Ureter (tissue), 1 donor: ENCODE measurements at regions not wholly inside any gene's neighbourhood (a gene's known extent, or its start where the extent isn't known, plus 50 kb on each side); places are given as distances from the start of the nearest gene placed in this dataset.
"Not testable (repeated sequence)": the region's sequence is repeated elsewhere in the genome, so short reads cannot be mapped to it uniquely, and the experiment has no call there.

Source experiments
- DNase-seq: peaks from one replicate; pipeline ENCODE4 v3.0.0-alpha.2; 2020; ENCODE audit warnings: low spot score
- donor health status: DM: yes; HTN: yes; CAD: no.

- no peak for DNase-seq
These were observed 931.5 kb upstream of the EYS start for GRCh38 chr6:66638518-66638917.

DNA sequence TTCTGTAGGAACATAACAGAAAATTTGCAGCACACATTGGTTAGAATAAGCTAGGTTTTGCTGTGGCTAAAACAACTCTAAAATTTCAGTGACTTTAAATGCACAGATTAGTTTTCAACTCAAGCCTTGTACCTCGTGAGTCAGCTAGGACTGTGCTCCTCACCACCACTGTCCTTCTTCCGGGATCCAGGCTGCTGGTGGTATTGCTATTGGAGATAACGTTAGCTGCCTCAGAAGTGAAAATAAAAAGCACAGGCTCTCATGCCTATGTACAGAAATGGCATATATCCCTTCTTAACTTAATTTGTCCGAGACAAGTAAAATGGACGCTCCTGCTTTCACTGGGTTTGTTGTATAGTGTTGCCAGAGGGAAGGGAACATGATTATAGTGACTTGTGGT lies 931.1 kb upstream of the EYS start:
- DNase-seq: no peak

GRCh38 chr6:66628917-66629316 lies 921.9 kb upstream of the EYS start:
- no peak for DNase-seq

DNA sequence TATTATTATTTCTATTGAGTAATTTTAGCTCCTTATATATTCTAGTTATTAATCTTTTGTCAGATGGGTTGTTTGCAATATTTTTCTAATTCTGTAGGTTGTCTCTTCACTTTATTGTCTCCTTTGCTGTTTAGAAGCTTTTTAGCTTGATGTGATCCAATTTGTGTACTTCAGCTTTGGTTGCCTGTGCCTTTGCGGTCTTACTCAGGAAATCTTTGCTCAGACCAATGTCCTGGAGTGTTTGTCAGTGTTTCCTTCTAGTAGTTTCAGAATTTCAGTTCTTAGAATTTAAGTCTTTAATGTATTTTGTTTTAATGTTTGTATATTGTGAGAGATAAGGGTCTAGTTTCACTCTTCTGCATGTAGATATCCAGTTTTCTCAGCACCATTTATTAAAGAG lies 916.0 kb upstream of the EYS start:
- no peak for DNase-seq

DNA sequence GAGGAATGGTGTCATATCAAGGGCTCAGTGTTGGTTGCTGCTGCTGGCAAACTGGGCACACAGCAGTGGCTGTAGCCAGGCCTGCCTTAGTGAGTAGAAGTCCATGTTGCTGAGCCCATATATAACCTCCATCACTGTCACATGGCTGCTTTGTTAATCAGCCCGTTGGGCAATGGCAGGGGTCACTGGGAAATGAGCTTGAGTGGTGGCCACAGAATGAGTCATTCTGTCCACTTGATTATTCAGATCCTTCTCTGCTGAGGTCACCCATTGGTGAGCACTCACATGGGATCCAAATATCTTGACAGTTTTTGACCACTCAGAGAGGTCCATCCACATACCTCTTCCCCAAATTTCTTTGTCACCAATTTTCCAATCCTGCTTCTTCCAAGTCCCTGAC lies 898.9 kb upstream of the EYS start:
- DNase-seq: no peak

DNA sequence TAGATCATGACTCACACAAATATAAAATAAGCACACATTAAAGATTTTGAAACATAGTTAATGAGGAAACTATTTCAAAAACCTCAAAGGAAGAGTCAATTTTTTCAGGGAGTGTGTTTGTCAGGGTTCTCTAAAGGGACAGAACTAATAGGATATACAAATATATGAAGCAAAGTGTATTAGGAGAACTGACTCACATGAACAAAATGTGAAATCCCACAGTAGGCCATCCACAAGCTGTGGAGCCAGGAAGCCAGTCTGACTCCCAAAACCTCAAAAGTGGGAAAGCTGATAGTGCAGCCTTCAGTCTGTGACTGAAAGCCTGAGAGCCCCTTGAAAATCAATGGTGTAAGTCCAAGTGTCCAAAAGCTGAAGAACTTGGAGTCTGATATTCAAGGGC lies 898.0 kb upstream of the EYS start:
- no peak for DNase-seq

- DNase-seq: no peak
These were observed 892.5 kb upstream of the EYS start for GRCh38 chr6:66599541-66599940.

- no peak for DNase-seq
These were observed 871.3 kb upstream of the EYS start for GRCh38 chr6:66578362-66578761.

DNA sequence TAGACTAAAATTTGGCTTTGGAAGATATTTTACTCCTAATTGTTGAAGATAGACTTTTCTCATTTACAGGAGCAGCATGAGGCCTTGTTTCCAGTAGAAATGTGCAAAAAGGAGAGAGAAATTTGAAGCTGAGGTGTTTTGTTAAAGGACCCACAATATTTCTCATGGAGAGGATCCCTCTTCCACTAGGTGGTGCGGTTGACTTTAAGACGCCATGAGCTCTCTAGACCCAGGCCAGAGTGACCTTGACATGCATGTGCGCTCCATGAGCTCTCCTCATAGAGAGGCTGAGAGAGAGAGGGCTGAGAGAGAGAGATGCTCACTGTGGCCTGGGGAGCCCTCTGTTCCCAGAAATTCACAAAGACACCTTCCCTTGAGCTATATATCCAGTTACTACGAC lies 861.2 kb upstream of the EYS start:
- DNase-seq: no peak

GRCh38 chr6:66561479-66561878 lies 854.5 kb upstream of the EYS start:
- DNase-seq: no peak

- DNase-seq: no peak
These were observed 851.2 kb upstream of the EYS start for GRCh38 chr6:66558189-66558588.

- DNase-seq: no peak
These were observed 849.9 kb upstream of the EYS start for GRCh38 chr6:66556936-66557335.

- no peak for DNase-seq
These were observed 848.1 kb upstream of the EYS start for GRCh38 chr6:66555082-66555481.

DNA sequence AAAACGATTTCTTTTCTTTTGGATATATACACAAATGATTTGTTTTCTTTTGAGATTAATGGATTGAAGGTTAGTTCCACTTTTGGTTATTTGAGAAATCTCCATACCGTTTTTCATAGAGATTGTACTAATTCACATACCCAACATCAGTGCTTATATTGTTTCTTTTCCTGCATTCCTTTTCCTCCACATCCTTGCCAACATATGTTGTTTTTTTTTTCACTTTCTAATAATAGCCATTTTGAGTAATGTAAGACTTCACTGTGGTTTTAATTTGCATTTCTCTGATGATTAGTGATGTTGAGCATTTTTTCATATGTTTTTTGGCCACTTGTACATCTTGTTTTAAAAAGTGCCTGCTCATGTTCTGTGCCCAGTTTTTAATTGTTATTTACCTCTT lies 846.4 kb upstream of the EYS start:
- DNase-seq: no peak

GRCh38 chr6:66538551-66539135 lies 831.6 kb upstream of the EYS start:
- DNase-seq: no peak

- DNase-seq: no peak
These were observed 826.9 kb upstream of the EYS start for GRCh38 chr6:66533921-66534404.

DNA sequence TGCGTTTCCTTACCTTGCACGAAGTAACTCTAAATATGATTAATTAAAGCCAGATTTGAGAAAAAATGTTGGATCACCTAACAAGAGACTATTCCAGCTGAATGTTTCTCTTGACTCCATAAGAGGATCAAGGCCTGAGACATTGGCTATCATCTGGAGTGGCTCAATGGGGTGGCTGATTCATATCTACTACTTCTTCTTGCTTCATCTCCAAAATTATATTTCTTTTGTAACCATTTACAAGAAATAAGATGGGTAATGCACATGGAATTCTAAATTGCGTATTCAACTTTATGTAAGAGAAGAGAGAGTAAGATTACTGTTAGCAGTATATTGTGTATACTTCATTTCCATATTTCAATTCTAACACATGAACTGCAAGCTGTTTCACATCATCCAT lies 819.0 kb upstream of the EYS start:
- DNase-seq: no peak

- DNase-seq: no peak
These were observed 815.8 kb upstream of the EYS start for GRCh38 chr6:66522864-66523263.

GRCh38 chr6:66516377-66516776 lies 809.4 kb upstream of the EYS start:
- no peak for DNase-seq

GRCh38 chr6:66508433-66508832 lies 801.4 kb upstream of the EYS start:
- no peak for DNase-seq

DNA sequence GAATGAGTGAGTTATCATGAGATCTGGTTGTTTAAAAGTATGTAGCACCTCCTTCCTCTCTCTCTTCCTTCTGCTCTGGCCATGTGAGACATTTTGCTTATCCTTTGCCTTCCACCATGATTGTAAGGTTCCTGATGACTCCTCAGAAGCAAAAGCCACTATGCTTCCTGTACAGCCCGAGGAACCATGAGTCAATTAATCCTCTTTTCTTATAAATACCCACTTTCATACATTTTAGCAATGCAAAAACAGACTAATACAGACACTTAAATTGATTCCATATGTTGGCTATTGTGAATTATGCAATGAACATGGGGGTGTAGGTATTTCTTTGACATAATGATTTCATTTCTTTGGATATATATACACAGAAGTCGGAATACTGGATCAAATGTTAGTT lies 792.8 kb upstream of the EYS start:
- no peak for DNase-seq

DNA sequence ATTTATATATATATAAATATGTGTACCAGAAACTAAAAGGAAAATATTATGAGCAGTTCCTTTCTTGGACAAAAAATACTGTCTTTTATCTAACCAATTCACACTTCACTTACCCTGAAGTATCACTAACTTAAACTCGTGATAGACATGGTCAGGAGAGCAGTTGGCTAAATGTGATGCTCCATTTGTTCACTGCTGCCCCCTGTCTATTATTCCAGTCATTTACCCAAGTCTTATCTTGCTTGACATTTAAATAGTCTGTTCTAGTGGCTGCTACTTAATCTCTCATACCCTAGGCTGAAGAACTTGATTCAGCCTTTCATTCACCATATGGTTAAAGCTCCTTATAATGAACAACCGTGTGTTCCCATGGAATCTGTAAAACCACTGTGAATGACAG lies 789.6 kb upstream of the EYS start:
- DNase-seq: no peak

- not testable (repeated sequence) for DNase-seq
These were observed 787.6 kb upstream of the EYS start for GRCh38 chr6:66494643-66495042.

- DNase-seq: no peak
These were observed 782.4 kb upstream of the EYS start for GRCh38 chr6:66489269-66489987.
